ENCODE measurements at regions not wholly inside any gene's neighbourhood (a gene's known extent, or its start where the extent isn't known, plus 50 kb on each side); places are given as distances from the start of the nearest gene placed in this dataset.
A peak's percentile ranks its signal among the peaks of the same experiment; 100 is the strongest.

GRCh38 chr12:111182382-111182781 lies 186.5 kb downstream of the PHETA1 start:
- H3K27ac ChIP-seq, result no peak overlapping the region

GRCh38 chr12:111181143-111181726 lies 187.7 kb downstream of the PHETA1 start:
- no peak for TF ChIP-seq ZFX (IDR thresholded peaks at IDR 0.05)
- no peak overlapping the region for H3K27ac ChIP-seq

More at GRCh38 chr12:111182382-111182781, 186.5 kb downstream of the PHETA1 start:
- TF ChIP-seq CTCF (conservative IDR thresholded peaks at IDR 0.05) (no peak), ZFX (IDR thresholded peaks at IDR 0.05) (no peak)

GRCh38 chr12:111180426-111181142 lies 188.3 kb downstream of the PHETA1 start:
- H3K27ac ChIP-seq, result no peak overlapping the region
- no peak for TF ChIP-seq CTCF (conservative IDR thresholded peaks at IDR 0.05)
- no peak for TF ChIP-seq ZFX (IDR thresholded peaks at IDR 0.05)

GRCh38 chr12:111178181-111179081 lies 190.5 kb downstream of the PHETA1 start:
- TF ChIP-seq CTCF (conservative IDR thresholded peaks at IDR 0.05) (no peak), ZFX (IDR thresholded peaks at IDR 0.05) (no peak)
- no peak overlapping the region for H3K27ac ChIP-seq

GRCh38 chr12:111175396-111176094 lies 193.3 kb downstream of the PHETA1 start:
- no peak overlapping the region for H3K27ac ChIP-seq
- TF ChIP-seq CTCF (conservative IDR thresholded peaks at IDR 0.05), result no peak
- TF ChIP-seq ZFX (IDR thresholded peaks at IDR 0.05), result no peak

GRCh38 chr12:111174961-111175345 lies 193.9 kb downstream of the PHETA1 start:
- TF ChIP-seq ZFX (IDR thresholded peaks at IDR 0.05) (no peak), CTCF (conservative IDR thresholded peaks at IDR 0.05) (no peak)
- no peak overlapping the region for H3K27ac ChIP-seq

- TF ChIP-seq ZFX (IDR thresholded peaks at IDR 0.05) (no peak), CTCF (conservative IDR thresholded peaks at IDR 0.05) (peak; percentile 52)
These were observed 194.5 kb downstream of the PHETA1 start for GRCh38 chr12:111174251-111174960.

More at GRCh38 chr12:111174251-111174960, 194.5 kb downstream of the PHETA1 start:
- no peak overlapping the region for H3K27ac ChIP-seq
